IMR-90 (cell line): ENCODE measurements at regions not wholly inside any gene's neighbourhood (a gene's known extent, or its start where the extent isn't known, plus 50 kb on each side); places are given as distances from the start of the nearest gene placed in this dataset.

ENCODE experiments used
- ATAC-seq: fragments of 200-7000 bp; cut with Tn5 transposase; 2 replicates; pipeline ENCODE4 v1.9.1; 2020; ENCODE audit warnings: low read depth, mild to moderate bottlenecking, moderate library complexity
- BruUV-seq: library from RNA; stranded (reverse); fragments of 400-500 nt; replicated peaks from 2 replicates; lab custom pipeline; 2021; lab: Mats Ljungman, UMichigan
- CTCF ChIA-PET: fragments of 300-600 bp; formaldehyde crosslinking; extraction: SDS; loops from one replicate; lab custom pipeline; 2021; ENCODE audit warnings: antibody characterized with exemption; lab: Yijun Ruan, JAX
- POLR2A ChIA-PET: fragments of 300-600 bp; sonication (Branson Sonifier 250); formaldehyde crosslinking; loops from one replicate; lab custom pipeline; 2022; ENCODE audit warnings: antibody characterized with exemption; ENCODE audit not compliant: unreplicated experiment; lab: Charles Lee
- DNase-seq: peaks from one replicate; pipeline ENCODE4 v3.0.0; 2013
- H2AFZ ChIP-seq: replicated peaks from 2 replicates; pipeline ENCODE3; 2013; ENCODE audit warnings: low read length, mild to moderate bottlenecking; ENCODE audit not compliant: poor library complexity
- H2AK5ac ChIP-seq: 2 replicates; pipeline ENCODE4 v1.6.1; 2013; ENCODE audit warnings: low read depth, low read length, inconsistent platforms
- H2AK9ac ChIP-seq: replicated peaks from 2 replicates; pipeline ENCODE3; 2013; ENCODE audit warnings: mild to moderate bottlenecking, low read depth, low read length, moderate library complexity; ENCODE audit not compliant: poor library complexity
- H2BK120ac ChIP-seq: 2 replicates; pipeline ENCODE4 v1.6.1; 2013; ENCODE audit warnings: low read depth, low read length, inconsistent platforms
- H2BK15ac ChIP-seq: 3 replicates; pipeline ENCODE4 v1.6.1; 2013; ENCODE audit warnings: low read depth, low read length, inconsistent platforms
- H2BK20ac ChIP-seq: 2 replicates; pipeline ENCODE4 v1.6.1; 2013; ENCODE audit warnings: low read depth, mild to moderate bottlenecking, inconsistent platforms, low read length, moderate library complexity
- H2BK5ac ChIP-seq: 2 replicates; pipeline ENCODE4 v1.6.1; 2013; ENCODE audit warnings: mild to moderate bottlenecking, low read depth, low read length, inconsistent platforms; ENCODE audit not compliant: poor library complexity, severe bottlenecking
- H3K14ac ChIP-seq: replicated peaks from 2 replicates; pipeline ENCODE4 v1.6.1; 2013; ENCODE audit warnings: low read depth, low read length, inconsistent platforms
- H3K18ac ChIP-seq: 2 replicates; pipeline ENCODE4 v1.6.1; 2013; ENCODE audit warnings: low read depth, low read length, control low read depth
- H3K23ac ChIP-seq: 2 replicates; pipeline ENCODE4 v1.6.1; 2013; ENCODE audit warnings: low read depth, low read length, inconsistent platforms
- H3K27ac ChIP-seq: 2 replicates; pipeline ENCODE4 v1.5.1; 2013; ENCODE audit warnings: mild to moderate bottlenecking, control low read depth, low read length; ENCODE audit not compliant: insufficient read depth
- H3K27me3 ChIP-seq: 2 replicates; pipeline ENCODE4 v1.6.1; 2013; ENCODE audit warnings: low read length; ENCODE audit not compliant: control insufficient read depth, insufficient read depth
- H3K36me3 ChIP-seq: 2 replicates; pipeline ENCODE4 v1.6.1; 2013; ENCODE audit warnings: low read length, mixed read lengths; ENCODE audit not compliant: control insufficient read depth, insufficient read depth
- H3K4ac ChIP-seq: 2 replicates; pipeline ENCODE4 v1.6.1; 2013; ENCODE audit warnings: low read depth, low read length, inconsistent platforms
- H3K4me1 ChIP-seq: 2 replicates; pipeline ENCODE4 v1.6.1; 2013; ENCODE audit warnings: low read length, mixed read lengths; ENCODE audit not compliant: control insufficient read depth, insufficient read depth
- H3K4me2 ChIP-seq: 2 replicates; pipeline ENCODE4 v1.6.1; 2013; ENCODE audit warnings: low read depth, mild to moderate bottlenecking, control low read depth, low read length, moderate library complexity
- H3K4me3 ChIP-seq: 2 replicates; pipeline ENCODE4 v1.5.1; 2013; ENCODE audit warnings: low read depth, mild to moderate bottlenecking, control low read depth, low read length, moderate library complexity; ENCODE audit not compliant: insufficient read depth
- H3K56ac ChIP-seq: 2 replicates; pipeline ENCODE4 v1.6.1; 2013; ENCODE audit warnings: low read length, inconsistent platforms; ENCODE audit not compliant: insufficient read depth; ENCODE audit errors: extremely low read depth
- H3K79me1 ChIP-seq, 2 experiments: 2 replicates each; pipeline ENCODE4 v1.6.1; 2013; ENCODE audit warnings: low read length in 2 of 2, inconsistent platforms in 1 of 2, low read depth in 1 of 2
- H3K9ac ChIP-seq: 2 replicates; pipeline ENCODE4 v1.6.1; 2013; ENCODE audit warnings: low read depth, low read length, control low read depth
- H3K9me1 ChIP-seq: 2 replicates; pipeline ENCODE4 v1.6.1; 2013; ENCODE audit warnings: low read length, inconsistent platforms; ENCODE audit not compliant: insufficient read depth
- H3K9me3 ChIP-seq: 2 replicates; pipeline ENCODE4 v1.6.1; 2013; ENCODE audit warnings: low read length; ENCODE audit not compliant: control insufficient read depth, insufficient read depth
- H4K20me1 ChIP-seq: 2 replicates; pipeline ENCODE4 v1.6.1; 2013; ENCODE audit warnings: low read length, inconsistent platforms; ENCODE audit not compliant: insufficient read depth
- H4K5ac ChIP-seq: 2 replicates; pipeline ENCODE4 v1.6.1; 2013; ENCODE audit warnings: mild to moderate bottlenecking, low read depth, low read length, control low read depth
- H4K8ac ChIP-seq, 2 experiments: 2 replicates each; pipeline ENCODE4 v1.6.1; 2013; ENCODE audit warnings: low read depth in 2 of 2, low read length in 2 of 2, control low read depth in 1 of 2, inconsistent platforms in 1 of 2
- H4K91ac ChIP-seq: 2 replicates; pipeline ENCODE4 v1.6.1; 2013; ENCODE audit warnings: low read depth, low read length, inconsistent platforms; ENCODE audit not compliant: insufficient read depth
- BHLHE40 ChIP-seq: fragments of 150-350 bp; IDR thresholded peaks from 2 replicates; pipeline ENCODE4 v1.6.1; 2016; ENCODE audit warnings: mild to moderate bottlenecking, low read depth, low read length
- CEBPB ChIP-seq: IDR thresholded peaks from 2 replicates; pipeline ENCODE4 v1.6.1; 2012; ENCODE audit warnings: low read depth, low read length, improper control_type of control experiment
- CHD1 ChIP-seq: IDR thresholded peaks from 2 replicates; pipeline ENCODE4 v1.6.1; 2012; ENCODE audit warnings: low read depth, low read length, improper control_type of control experiment
- CTCF ChIP-seq: conservative IDR thresholded peaks from 2 replicates; pipeline ENCODE4 v1.5.1; 2012; ENCODE audit warnings: mild to moderate bottlenecking, low read depth, low read length, improper control_type of control experiment
- ELK1 ChIP-seq: fragments of 150-350 bp; IDR thresholded peaks from 2 replicates; pipeline ENCODE4 v1.6.1; 2016; ENCODE audit warnings: low read depth, mild to moderate bottlenecking, low read length, moderate library complexity, borderline replicate concordance
- FOS ChIP-seq: fragments of 150-350 bp; IDR thresholded peaks from 2 replicates; pipeline ENCODE4 v1.6.1; 2016; ENCODE audit warnings: low read depth, low read length
- MAFK ChIP-seq: IDR thresholded peaks from 2 replicates; pipeline ENCODE4 v1.6.1; 2012; ENCODE audit warnings: low read depth, low read length, improper control_type of control experiment
- MAZ ChIP-seq: IDR thresholded peaks from 2 replicates; pipeline ENCODE4 v1.6.1; 2012; ENCODE audit warnings: low read depth, mild to moderate bottlenecking, low read length, improper control_type of control experiment, moderate library complexity, borderline replicate concordance
- MXI1 ChIP-seq: IDR thresholded peaks from 2 replicates; pipeline ENCODE4 v1.6.1; 2012; ENCODE audit warnings: low read depth, mild to moderate bottlenecking, low read length, moderate library complexity, borderline replicate concordance
- NFE2L2 ChIP-seq: fragments of 150-350 bp; IDR thresholded peaks from 2 replicates; pipeline ENCODE4 v1.6.1; 2016; ENCODE audit warnings: low read depth, mild to moderate bottlenecking, low read length
- POLR2A ChIP-seq: IDR thresholded peaks from 2 replicates; pipeline ENCODE4 v1.6.1; 2012; ENCODE audit warnings: mild to moderate bottlenecking, low read depth, low read length
- RAD21 ChIP-seq: IDR thresholded peaks from 2 replicates; pipeline ENCODE4 v1.6.1; 2012; ENCODE audit warnings: low read length, improper control_type of control experiment
- RCOR1 ChIP-seq: IDR thresholded peaks from 2 replicates; pipeline ENCODE4 v1.6.1; 2012; ENCODE audit warnings: mild to moderate bottlenecking, low read length, improper control_type of control experiment; ENCODE audit not compliant: insufficient replicate concordance
- RFX5 ChIP-seq: IDR thresholded peaks from 2 replicates; pipeline ENCODE4 v1.8.0; 2012; ENCODE audit warnings: low read depth, mild to moderate bottlenecking, low read length, moderate library complexity
- SMC3 ChIP-seq: fragments of 150-350 bp; IDR thresholded peaks from 2 replicates; pipeline ENCODE4 v1.6.1; 2016; ENCODE audit warnings: low read depth, mild to moderate bottlenecking, antibody characterized with exemption, low read length, moderate library complexity
- USF2 ChIP-seq: fragments of 150-350 bp; IDR thresholded peaks from 2 replicates; pipeline ENCODE4 v1.6.1; 2017; ENCODE audit warnings: mild to moderate bottlenecking, antibody characterized with exemption, low read length, low read depth
- WGBS, 2 experiments: methylation state at CpG; one replicate each; pipeline versions ENCODE4 v1.1.5 to v1.1.7; 2013; ENCODE audit warnings: missing lambda C conversion rate in 2 of 2; ENCODE audit not compliant: insufficient read length in 1 of 2; ENCODE audit errors: extremely low coverage in 2 of 2; 5-methylcytosine and 5-hydroxymethylcytosine counted together
- dilution Hi-C: fragments of 300-500 bp; cut with HindIII; formaldehyde crosslinking; loops from one replicate; pipeline ENCODE4 v1.14.3; 2018; ENCODE audit warnings: low sequenced_read_pairs; ENCODE audit not compliant: unreplicated experiment
- in situ Hi-C: fragments of 300-500 bp; cut with MboI; formaldehyde crosslinking; loops from 3 replicates; pipeline ENCODE4 v1.14.3; 2019; ENCODE audit warnings: low sequenced_read_pairs, inconsistent platforms, mixed read lengths
- intact Hi-C: fragments of 100-400 bp; cut with micrococcal nuclease; formaldehyde crosslinking; loops from 2 replicates; pipeline ENCODE4 v1.10.0; 2022

GRCh38 chr4:56182356-56182755 is 204.9 kb downstream of the AASDH start:
- Histone ChIP-seq H3K23ac (no peak overlapping the region), H3K36me3 (no peaks in the 10 kb centered on the region), H3K9me3 (no peaks in the 10 kb centered on the region), H2BK120ac (no peak overlapping the region), H3K79me1 (no peaks in the 10 kb centered on the region), H3K14ac (no peak overlapping the region), H2BK5ac (no peak overlapping the region), H4K91ac (no peak overlapping the region), H2BK20ac (no peak overlapping the region), H4K5ac (no peak overlapping the region), H2AFZ (no peak overlapping the region), H2AK5ac (no peak overlapping the region), H3K27ac (no peak overlapping the region), H3K9me1 (no peaks in the 10 kb centered on the region), H2AK9ac (no peak overlapping the region), H3K4me1 (no peaks in the 10 kb centered on the region), H3K4me3 (no peak overlapping the region), H3K9ac (no peak overlapping the region), H3K4ac (no peak overlapping the region), H3K18ac (no peak overlapping the region), H3K27me3 (no peaks in the 10 kb centered on the region; the same call in 1 of the 2 replicates), H4K8ac (no peak overlapping the region), H3K56ac (no peak overlapping the region), H2BK15ac (no peak overlapping the region), H3K4me2 (no peak overlapping the region), H4K20me1 (no peaks in the 10 kb centered on the region)
- TF ChIP-seq POLR2A (no peak), BHLHE40 (no peak), USF2 (no peak), RCOR1 (no peak), FOS (no peak), MAZ (no peak), CEBPB (no peak), NFE2L2 (no peak), CHD1 (no peak), CTCF (no peak), MAFK (no peak), SMC3 (no peak), RFX5 (no peak), ELK1 (no peak), MXI1 (no peak), RAD21 (no peak)
- CTCF ChIA-PET = interaction anchor here (0.7 kb wide), 1 partner anchor 70 kb away, joined by 5 read pairs; no protein-coding TSS in a partner anchor
- in situ Hi-C loops (no loop called here), dilution Hi-C loops (no loop called here), intact Hi-C loops (no loop called here)
- DNase-seq (no peak), ATAC-seq (no peak)
- BruUV-seq = no TSS peak
- 67% methylated on average over 3 of the region's 6 CpGs; no CpG with 5 or more reads in 1 of the 2 experiments for WGBS, 2 experiments
- POLR2A ChIA-PET = no interaction called here
